ENCODE measurements at regions not wholly inside any gene's neighbourhood (a gene's known extent, or its start where the extent isn't known, plus 50 kb on each side); places are given as distances from the start of the nearest gene placed in this dataset.

- ATAC-seq (no peak), DNase-seq (no peak)
- Histone ChIP-seq H3K36me3 (no peaks in the 10 kb centered on the region), H3K9me3 (peaks cover 0 to 3% (median 0%) of the 10 kb centered on the region in 11 donors), H3K27me3 (no peaks in the 10 kb centered on the region), H3K4me1 (no peaks in the 10 kb centered on the region), H3K4me3 (no peak overlapping the region), H3K27ac (no peak overlapping the region)
- intact Hi-C loops (cut with DNase I), result no loop called here
- 49 to 52% methylated on average over 3 of the region's 3 CpGs for WGBS, 2 donors
- no peak for TF ChIP-seq CTCF (IDR thresholded peaks at IDR 0.05)
Measured at GRCh38 chr3:6112546-6112945, 748.4 kb upstream of the GRM7 start.

- H3K4me1 ChIP-seq, result no peaks in the 10 kb centered on the region
- no peak overlapping the region for H3K27ac ChIP-seq
- DNase-seq, result no peak
- H3K4me3 ChIP-seq, result no peak overlapping the region
- H3K27me3 ChIP-seq, result no peaks in the 10 kb centered on the region
- H3K9me3 ChIP-seq, result peaks cover 0 to 3% (median 0%) of the 10 kb centered on the region in 11 donors
- ATAC-seq, result no peak
- WGBS, 2 donors, result 79 to 90% methylated on average over 2 of the region's 2 CpGs
- TF ChIP-seq CTCF (IDR thresholded peaks at IDR 0.05), result no peak
- intact Hi-C loops (cut with DNase I), result no loop called here
- H3K36me3 ChIP-seq, result no peaks in the 10 kb centered on the region
Measured at GRCh38 chr3:6113338-6113737, 747.6 kb upstream of the GRM7 start.

- no peak for TF ChIP-seq CTCF (IDR thresholded peaks at IDR 0.05)
- DNase-seq (no peak), ATAC-seq (no peak)
- H3K27me3 ChIP-seq, result no peaks in the 10 kb centered on the region
- no peaks in the 10 kb centered on the region for H3K4me1 ChIP-seq
- peaks cover 0 to 3% (median 0%) of the 10 kb centered on the region in 11 donors for H3K9me3 ChIP-seq
- H3K4me3 ChIP-seq, result no peak overlapping the region
- H3K27ac ChIP-seq, result no peak overlapping the region
- no peaks in the 10 kb centered on the region for H3K36me3 ChIP-seq
- intact Hi-C loops (cut with DNase I), result no loop called here
- 82 to 87% methylated on average over 3 of the region's 3 CpGs for WGBS, 2 donors
Measured at GRCh38 chr3:6119367-6119766, 741.5 kb upstream of the GRM7 start.

GRCh38 chr3:6120786-6121185 lies 740.1 kb upstream of the GRM7 start:
- H3K4me1 ChIP-seq, result no peaks in the 10 kb centered on the region
- peaks cover 0 to 3% (median 0%) of the 10 kb centered on the region in 11 donors for H3K9me3 ChIP-seq
- 50 to 69% methylated on average over 5 of the region's 5 CpGs for WGBS, 2 donors
- H3K27me3 ChIP-seq, result no peaks in the 10 kb centered on the region
- no peak overlapping the region for H3K4me3 ChIP-seq
- no peak for ATAC-seq
- intact Hi-C loops (cut with DNase I), result no loop called here
- no peak for TF ChIP-seq CTCF (IDR thresholded peaks at IDR 0.05)
- no peak for DNase-seq
- H3K36me3 ChIP-seq, result no peaks in the 10 kb centered on the region
- no peak overlapping the region for H3K27ac ChIP-seq

GRCh38 chr3:6124875-6125274 lies 736.0 kb upstream of the GRM7 start:
- intact Hi-C loops (cut with DNase I), result no loop called here
- H3K4me1 ChIP-seq, result no peaks in the 10 kb centered on the region
- H3K27me3 ChIP-seq, result no peaks in the 10 kb centered on the region
- WGBS, 2 donors, result 63 to 66% methylated on average over 5 of the region's 5 CpGs
- DNase-seq (no peak), ATAC-seq (no peak)
- no peak overlapping the region for H3K4me3 ChIP-seq
- no peak overlapping the region for H3K27ac ChIP-seq
- peaks cover 0 to 12% (median 0%) of the 10 kb centered on the region in 11 donors for H3K9me3 ChIP-seq
- no peak for TF ChIP-seq CTCF (IDR thresholded peaks at IDR 0.05)
- H3K36me3 ChIP-seq, result no peaks in the 10 kb centered on the region

Data from heart right ventricle (tissue), 16 donors.